Endothelial cell of umbilical vein (primary cell): ENCODE measurements at regions not wholly inside any gene's neighbourhood (a gene's known extent, or its start where the extent isn't known, plus 50 kb on each side); places are given as distances from the start of the nearest gene placed in this dataset.

Experiments
- BruUV-seq: library from RNA; stranded (reverse); fragments of 400-500 nt; replicated peaks from 2 replicates; lab custom pipeline; 2021; lab: Mats Ljungman, UMichigan
- CTCF ChIA-PET: fragments of 300-600, 350-600 bp; sonication (Branson Sonifier 250); formaldehyde crosslinking; loops from one replicate; lab custom pipeline; 2021; ENCODE audit warnings: antibody characterized with exemption, inconsistent platforms; lab: Charles Lee
- POLR2A ChIA-PET: fragments of 300-600, 350-600 bp; sonication (Branson Sonifier 250); formaldehyde crosslinking; loops from one replicate; lab custom pipeline; 2021; ENCODE audit warnings: antibody characterized with exemption, inconsistent platforms; lab: Charles Lee
- DNase-seq: peaks from one replicate; pipeline ENCODE4 v3.0.0-alpha.2; 2011; ENCODE audit warnings: low read depth, low spot score
- FAIRE-seq: peaks from 2 replicates; lab custom pipeline; 2011; peaks lifted over from hg19 to GRCh38; lab: Jason Lieb, UNC
- H2AFZ ChIP-seq: 2 replicates; pipeline ENCODE4 v1.6.0; 2012; ENCODE audit warnings: low read depth, low read length, control low read depth, inconsistent platforms
- H3K27ac ChIP-seq: 2 replicates; pipeline ENCODE4 v1.5.1; 2011; ENCODE audit warnings: low read depth, mild to moderate bottlenecking, control low read depth, low read length, moderate library complexity; ENCODE audit not compliant: insufficient read depth
- H3K27me3 ChIP-seq, 2 experiments: 2 replicates each; pipeline versions ENCODE4 v1.6.0 to v1.6.1; 2011; ENCODE audit warnings: low read length in 2 of 2, mixed read lengths in 1 of 2; ENCODE audit not compliant: control insufficient read depth in 2 of 2, insufficient read depth in 2 of 2
- H3K36me3 ChIP-seq, 2 experiments: 2 replicates in 1 of 2; 3 replicates in 1 of 2; pipeline ENCODE4 v1.5.1; 2011; ENCODE audit warnings: low read length in 2 of 2, mild to moderate bottlenecking in 1 of 2, moderate library complexity in 1 of 2; ENCODE audit not compliant: control insufficient read depth in 2 of 2, insufficient read depth in 2 of 2; ENCODE audit errors: extremely low read depth in 1 of 2
- H3K4me1 ChIP-seq: 3 replicates; pipeline ENCODE4 v1.5.1; 2011; ENCODE audit warnings: mild to moderate bottlenecking, low read length; ENCODE audit not compliant: control insufficient read depth, insufficient read depth; ENCODE audit errors: extremely low read depth
- H3K4me2 ChIP-seq: 2 replicates; pipeline ENCODE4 v1.6.1; 2011; ENCODE audit warnings: low read length, control low read depth, mixed read lengths; ENCODE audit not compliant: insufficient read depth
- H3K4me3 ChIP-seq, 3 experiments: fragments of 200-600 bp in 1 of 3; sonication (generic), shearing (Covaris generic) in 1 of 3; replicated peaks in 1 of 3; 2 replicates each; pipeline ENCODE4 v1.5.1; 2011 to 2016; ENCODE audit warnings: control low read depth in 3 of 3, low read length in 3 of 3, mild to moderate bottlenecking in 2 of 3, inconsistent platforms in 1 of 3, low read depth in 1 of 3, moderate library complexity in 1 of 3; ENCODE audit not compliant: insufficient read depth in 1 of 3
- H3K79me2 ChIP-seq: 2 replicates; pipeline ENCODE4 v1.6.0; 2012; ENCODE audit warnings: low read length, inconsistent platforms; ENCODE audit not compliant: control insufficient read depth, insufficient read depth
- H3K9ac ChIP-seq: replicated peaks from 2 replicates; pipeline ENCODE3; 2011; ENCODE audit warnings: low read length, control low read depth; ENCODE audit not compliant: insufficient read depth; ENCODE audit errors: extremely low read depth
- H3K9me1 ChIP-seq: replicated peaks from 3 replicates; pipeline ENCODE4 v1.6.0; 2011; ENCODE audit warnings: mild to moderate bottlenecking, low read length; ENCODE audit not compliant: control insufficient read depth, insufficient read depth; ENCODE audit errors: extremely low read depth
- H3K9me3 ChIP-seq: replicated peaks from 2 replicates; pipeline ENCODE4 v1.5.1; 2012; ENCODE audit warnings: low read length, inconsistent platforms; ENCODE audit not compliant: control insufficient read depth, insufficient read depth
- H4K20me1 ChIP-seq: replicated peaks from 2 replicates; pipeline ENCODE3; 2011; ENCODE audit warnings: mild to moderate bottlenecking, low read length; ENCODE audit not compliant: control insufficient read depth, insufficient read depth; ENCODE audit errors: extremely low read depth
- EZH2 ChIP-seq: IDR thresholded peaks from 2 replicates; pipeline ENCODE4 v1.6.1; 2012; ENCODE audit warnings: borderline replicate concordance, low read depth, mild to moderate bottlenecking, moderate library complexity, low read length, inconsistent platforms; ENCODE audit not compliant: severe bottlenecking
- FOS ChIP-seq: IDR thresholded peaks from 2 replicates; pipeline ENCODE4 v1.6.1; 2011; ENCODE audit warnings: mild to moderate bottlenecking, low read length, moderate library complexity, borderline replicate concordance; ENCODE audit not compliant: insufficient read depth
- GATA2 ChIP-seq: IDR thresholded peaks from 2 replicates; pipeline ENCODE4 v1.7.0; 2011; ENCODE audit warnings: low read depth, mild to moderate bottlenecking, moderate library complexity, mixed read lengths, low read length; ENCODE audit not compliant: insufficient read length, insufficient read depth
- JUN ChIP-seq: IDR thresholded peaks from 2 replicates; pipeline ENCODE4 v1.6.1; 2011; ENCODE audit warnings: borderline replicate concordance, low read depth; ENCODE audit not compliant: insufficient read length, insufficient read depth
- MYC ChIP-seq: IDR thresholded peaks from one replicate; pipeline ENCODE4 v1.6.1; 2011; ENCODE audit warnings: mild to moderate bottlenecking, low read depth, low read length
- POLR2A ChIP-seq: IDR thresholded peaks from 2 replicates; pipeline ENCODE4 v1.6.1; 2012; ENCODE audit warnings: low read depth, mild to moderate bottlenecking, control low read depth, low read length
- POLR2AphosphoS5 ChIP-seq: IDR thresholded peaks from 2 replicates; pipeline ENCODE4 v1.6.1; 2012; ENCODE audit warnings: low read depth, mild to moderate bottlenecking, control low read depth, low read length, moderate library complexity; ENCODE audit not compliant: insufficient read depth
- dilution Hi-C: fragments of 300-500 bp; cut with MboI; formaldehyde crosslinking; loops from one replicate; pipeline ENCODE4 v1.15.0; 2019; ENCODE audit warnings: low sequenced_read_pairs; ENCODE audit not compliant: extremely low pct_ligation_motif_present
- intact Hi-C: fragments of 100-400 bp; cut with micrococcal nuclease; formaldehyde crosslinking; loops from one replicate; pipeline ENCODE4 v1.10.0; 2022
- TF ChIP-seq, protein P1 (sequence below), 2 donors: IDR thresholded peaks; 1 replicate in 1 of 2; 2 replicates in 1 of 2; pipeline ENCODE4 v1.5.1; 2011; ENCODE audit warnings: low read length in 2 of 2, mild to moderate bottlenecking in 2 of 2, moderate library complexity in 2 of 2, control low read depth in 1 of 2, inconsistent platforms in 1 of 2, low read depth in 1 of 2; ENCODE audit not compliant: insufficient read depth in 1 of 2; ENCODE audit errors: extremely low read depth in 1 of 2
- TF ChIP-seq, protein P2 (sequence below): IDR thresholded peaks from 2 replicates; pipeline ENCODE4 v1.6.1; 2011; ENCODE audit not compliant: insufficient read depth, insufficient read length

DNA sequence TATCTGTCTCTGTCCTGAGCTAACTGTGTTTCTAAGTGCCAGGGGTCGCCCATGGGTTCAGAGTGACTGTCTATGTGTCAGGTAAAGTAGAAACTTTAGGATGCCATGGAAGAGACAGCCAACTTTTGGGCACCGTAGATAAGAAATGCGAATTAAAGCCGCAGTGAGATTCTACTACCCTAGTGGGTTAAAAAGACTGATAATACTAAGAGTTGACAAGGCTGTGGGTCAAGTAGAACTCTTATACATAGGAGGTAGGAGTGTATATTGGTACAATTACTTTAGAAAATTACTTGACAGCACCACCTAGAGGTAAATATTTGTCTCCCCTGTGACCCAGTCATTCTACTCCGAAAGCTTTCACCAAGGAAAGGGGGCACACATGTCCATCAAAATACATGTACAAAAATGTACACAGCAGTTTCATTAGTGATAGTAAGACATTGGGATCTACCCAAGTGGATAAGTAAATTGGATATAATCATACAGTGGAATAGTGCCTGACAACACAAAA, 371.3 kb downstream of the SLC4A3 start:
- Histone ChIP-seq H3K9ac (no peak overlapping the region), H2AFZ (no peak overlapping the region), H4K20me1 (no peaks in the 10 kb centered on the region), H3K4me3 (no peak overlapping the region), H3K9me1 (no peaks in the 10 kb centered on the region), H3K9me3 (peaks cover 4% of the 10 kb centered on the region), H3K4me1 (no peaks in the 10 kb centered on the region), H3K27me3 (no peaks in the 10 kb centered on the region), H3K79me2 (no peaks in the 10 kb centered on the region), H3K4me2 (no peak overlapping the region), H3K27ac (no peak overlapping the region), H3K36me3 (no peaks in the 10 kb centered on the region)
- ChIA-PET POLR2A (no interaction called here), CTCF (no interaction called here)
- TF ChIP-seq GATA2 (no peak), POLR2A (no peak), EZH2 (no peak), FOS (no peak), POLR2AphosphoS5 (no peak), JUN (no peak), MYC (no peak)
- TF ChIP-seq, protein P1, sequence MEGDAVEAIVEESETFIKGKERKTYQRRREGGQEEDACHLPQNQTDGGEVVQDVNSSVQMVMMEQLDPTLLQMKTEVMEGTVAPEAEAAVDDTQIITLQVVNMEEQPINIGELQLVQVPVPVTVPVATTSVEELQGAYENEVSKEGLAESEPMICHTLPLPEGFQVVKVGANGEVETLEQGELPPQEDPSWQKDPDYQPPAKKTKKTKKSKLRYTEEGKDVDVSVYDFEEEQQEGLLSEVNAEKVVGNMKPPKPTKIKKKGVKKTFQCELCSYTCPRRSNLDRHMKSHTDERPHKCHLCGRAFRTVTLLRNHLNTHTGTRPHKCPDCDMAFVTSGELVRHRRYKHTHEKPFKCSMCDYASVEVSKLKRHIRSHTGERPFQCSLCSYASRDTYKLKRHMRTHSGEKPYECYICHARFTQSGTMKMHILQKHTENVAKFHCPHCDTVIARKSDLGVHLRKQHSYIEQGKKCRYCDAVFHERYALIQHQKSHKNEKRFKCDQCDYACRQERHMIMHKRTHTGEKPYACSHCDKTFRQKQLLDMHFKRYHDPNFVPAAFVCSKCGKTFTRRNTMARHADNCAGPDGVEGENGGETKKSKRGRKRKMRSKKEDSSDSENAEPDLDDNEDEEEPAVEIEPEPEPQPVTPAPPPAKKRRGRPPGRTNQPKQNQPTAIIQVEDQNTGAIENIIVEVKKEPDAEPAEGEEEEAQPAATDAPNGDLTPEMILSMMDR (IDR thresholded peaks at IDR 0.05; ENCODE audit: extremely low read depth in 1 of 2, insufficient read depth in 1 of 2, low read depth in 1 of 2, low read length in 2 of 2) = no peak
- TF ChIP-seq, protein P2, sequence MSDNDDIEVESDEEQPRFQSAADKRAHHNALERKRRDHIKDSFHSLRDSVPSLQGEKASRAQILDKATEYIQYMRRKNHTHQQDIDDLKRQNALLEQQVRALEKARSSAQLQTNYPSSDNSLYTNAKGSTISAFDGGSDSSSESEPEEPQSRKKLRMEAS = no peak
- DNase-seq (no peak), FAIRE-seq (no peak)
- BruUV-seq = no TSS peak
- intact Hi-C loops = no loop called here
- dilution Hi-C loops = no loop called here
